ENCODE measurements at regions not wholly inside any gene's neighbourhood (a gene's known extent, or its start where the extent isn't known, plus 50 kb on each side); places are given as distances from the start of the nearest gene placed in this dataset.

- intact Hi-C loops (cut with micrococcal nuclease) = no loop called here
- no peak for FAIRE-seq
- POLR2A ChIA-PET = no interaction called here
Observed at GRCh38 chr21:43304621-43305335, 122.2 kb downstream of the SIK1 start.

More at GRCh38 chr21:43304621-43305335, 122.2 kb downstream of the SIK1 start:
- dilution Hi-C loops (cut with MboI; ENCODE audit: extremely low pct_ligation_motif_present, low sequenced_read_pairs) = no loop called here
- H3K9me1 ChIP-seq (replicated peaks; ENCODE audit: control insufficient read depth, extremely low read depth, insufficient read depth, low read length) = no peaks in the 10 kb centered on the region
- TF ChIP-seq POLR2AphosphoS5 (IDR thresholded peaks at IDR 0.05; ENCODE audit: insufficient read depth, low read depth, low read length) (no peak), FOS (IDR thresholded peaks at IDR 0.05; ENCODE audit: borderline replicate concordance, insufficient read depth, low read length) (no peak), GATA2 (IDR thresholded peaks at IDR 0.05; ENCODE audit: insufficient read depth, insufficient read length, low read depth, low read length) (no peak), MYC (IDR thresholded peaks at IDR 0.05; ENCODE audit: low read depth, low read length) (no peak), MAX (IDR thresholded peaks at IDR 0.05; ENCODE audit: insufficient read depth, insufficient read length) (no peak), POLR2A (IDR thresholded peaks at IDR 0.05; ENCODE audit: low read depth, low read length) (no peak), CTCF (IDR thresholded peaks at IDR 0.05; ENCODE audit: extremely low read depth in 1 of 2, insufficient read depth in 1 of 2, low read depth in 1 of 2, low read length in 2 of 2) (no peak), JUN (IDR thresholded peaks at IDR 0.05; ENCODE audit: borderline replicate concordance, insufficient read depth, insufficient read length, low read depth) (no peak), EZH2 (IDR thresholded peaks at IDR 0.05; ENCODE audit: borderline replicate concordance, low read depth, low read length, severe bottlenecking) (no peak)
- BruUV-seq (replicated peaks) = no TSS peak
- H3K4me3 ChIP-seq (replicated peaks in 1 of 3; ENCODE audit: insufficient read depth in 1 of 3, low read depth in 1 of 3, low read length in 3 of 3) = no peak overlapping the region
- no peaks in the 10 kb centered on the region for H3K79me2 ChIP-seq (ENCODE audit: control insufficient read depth, insufficient read depth, low read length)
- no peak overlapping the region for H3K27ac ChIP-seq (ENCODE audit: insufficient read depth, low read depth, low read length)
- DNase-seq (ENCODE audit: low read depth, low spot score) = no peak
- H3K4me2 ChIP-seq (ENCODE audit: insufficient read depth, low read length) = no peak overlapping the region
- H3K9me3 ChIP-seq (replicated peaks; ENCODE audit: control insufficient read depth, insufficient read depth, low read length) = no peaks in the 10 kb centered on the region
- no peaks in the 10 kb centered on the region for H4K20me1 ChIP-seq (replicated peaks; ENCODE audit: control insufficient read depth, extremely low read depth, insufficient read depth, low read length)
- CTCF ChIA-PET = interaction anchor here (1.2 kb wide), 1 partner anchor 11 kb away, joined by 4 read pairs; no protein-coding TSS in a partner anchor
- no peaks in the 10 kb centered on the region for H3K4me1 ChIP-seq (ENCODE audit: control insufficient read depth, extremely low read depth, insufficient read depth, low read length)
- no peaks in the 10 kb centered on the region for H3K27me3 ChIP-seq (ENCODE audit: control insufficient read depth in 2 of 2, insufficient read depth in 2 of 2, low read length in 2 of 2)
- no peaks in the 10 kb centered on the region for H3K36me3 ChIP-seq (ENCODE audit: control insufficient read depth in 2 of 2, extremely low read depth in 1 of 2, insufficient read depth in 2 of 2, low read length in 2 of 2)
- no peak overlapping the region for H2AFZ ChIP-seq (ENCODE audit: low read depth, low read length)
- no peak overlapping the region for H3K9ac ChIP-seq (replicated peaks; ENCODE audit: extremely low read depth, insufficient read depth, low read length)
